CD4-positive, alpha-beta T cell (primary cell): ENCODE measurements at regions not wholly inside any gene's neighbourhood (a gene's known extent, or its start where the extent isn't known, plus 50 kb on each side); places are given as distances from the start of the nearest gene placed in this dataset.

Source experiments
- ATAC-seq: fragments of 200-7000 bp; cut with Tn5 transposase; one replicate; pipeline ENCODE4 v1.10.0; 2022; ENCODE audit warnings: mild to moderate bottlenecking; ENCODE audit not compliant: poor library complexity
- CTCF ChIA-PET: fragments of 350-600 bp; sonication (Branson Sonifier 250); formaldehyde crosslinking; loops from one replicate; lab custom pipeline; 2021; ENCODE audit warnings: antibody characterized with exemption, inconsistent platforms; lab: Charles Lee
- POLR2A ChIA-PET: fragments of 350-600 bp; sonication (Branson Sonifier 250); formaldehyde crosslinking; loops from one replicate; lab custom pipeline; 2021; ENCODE audit warnings: antibody characterized with exemption, inconsistent platforms; lab: Charles Lee
- DNase-seq, 14 experiments: peaks; one replicate each; pipeline ENCODE4 v3.0.0-alpha.2; 2013 to 2020; ENCODE audit warnings: mixed read lengths in 2 of 14
- H3K27ac ChIP-seq, 2 donors: one replicate each; pipeline versions ENCODE4 v1.5.1 to v1.7.0; 2013; ENCODE audit warnings: low read length in 2 of 2, low read depth in 1 of 2, mild to moderate bottlenecking in 1 of 2
- H3K27me3 ChIP-seq, 2 experiments: 1 replicate in 1 of 2; 2 replicates in 1 of 2; pipeline versions ENCODE4 v1.6.1 to v1.7.0; 2013; ENCODE audit warnings: low read length in 2 of 2, control low read depth in 1 of 2, mild to moderate bottlenecking in 1 of 2, moderate library complexity in 1 of 2; ENCODE audit not compliant: insufficient read depth in 2 of 2, control insufficient read depth in 1 of 2
- H3K36me3 ChIP-seq: one replicate; pipeline ENCODE4 v1.6.1; 2013; ENCODE audit warnings: low read length, control low read depth; ENCODE audit not compliant: insufficient read depth
- H3K4me1 ChIP-seq: one replicate; pipeline ENCODE4 v1.6.1; 2013; ENCODE audit warnings: low read length, control low read depth; ENCODE audit not compliant: insufficient read depth
- H3K4me3 ChIP-seq: one replicate; pipeline ENCODE4 v1.5.1; 2013; ENCODE audit warnings: mild to moderate bottlenecking, low read length, moderate library complexity
- H3K9me3 ChIP-seq, 2 experiments: 1 replicate in 1 of 2; 2 replicates in 1 of 2; pipeline versions ENCODE4 v1.6.1 to v1.7.0; 2013; ENCODE audit warnings: low read length in 2 of 2, mild to moderate bottlenecking in 2 of 2, control low read depth in 1 of 2, moderate library complexity in 1 of 2; ENCODE audit not compliant: control insufficient read depth in 1 of 2, insufficient read depth in 1 of 2
- H3K27ac Mint-ChIP-seq: one replicate; pipeline ENCODE4 v1.8.0; 2020; ENCODE audit warnings: mixed read lengths
- H3K27me3 Mint-ChIP-seq: one replicate; pipeline ENCODE4 v1.8.0; 2021; ENCODE audit warnings: mixed read lengths
- H3K36me3 Mint-ChIP-seq: one replicate; pipeline ENCODE4 v1.8.0; 2021; ENCODE audit warnings: low read depth, mixed read lengths
- H3K4me1 Mint-ChIP-seq: one replicate; pipeline ENCODE4 v1.8.0; 2021; ENCODE audit warnings: low read depth, mixed read lengths
- H3K4me3 Mint-ChIP-seq: one replicate; pipeline ENCODE4 v1.8.0; 2020; ENCODE audit warnings: mild to moderate bottlenecking, mixed read lengths
- H3K9me3 Mint-ChIP-seq: one replicate; pipeline ENCODE4 v1.8.0; 2020; ENCODE audit warnings: mixed read lengths
- CTCF ChIP-seq: fragments of 200-600 bp; IDR thresholded peaks from one replicate; pipeline ENCODE4 v1.8.0; 2022; ENCODE audit warnings: antibody characterized with exemption, mild to moderate bottlenecking
- intact Hi-C, 2 experiments: fragments of 100-400 bp; cut with DNase I in 1 of 2; cut with micrococcal nuclease in 1 of 2; formaldehyde crosslinking; loops; one replicate each; pipeline versions ENCODE4 v1.15.1 to v1.9.0; 2023 to 2025; cut with DNase I, micrococcal nuclease

- Mint-ChIP-seq H3K9me3 (no peaks in the 10 kb centered on the region), H3K27ac (no peak overlapping the region), H3K27me3 (peaks cover 11% of the 10 kb centered on the region), H3K4me1 (no peaks in the 10 kb centered on the region), H3K36me3 (no peaks in the 10 kb centered on the region), H3K4me3 (no peak overlapping the region)
- H3K27me3 ChIP-seq, result peaks cover 0 to 2% of the 10 kb centered on the region in 2 experiments
- CTCF ChIA-PET, result no interaction called here
- no peaks in the 10 kb centered on the region for H3K4me1 ChIP-seq
- peaks cover 0 to under 1% of the 10 kb centered on the region in 2 experiments for H3K9me3 ChIP-seq
- POLR2A ChIA-PET, result no interaction called here
- H3K27ac ChIP-seq, result no peak overlapping the region
- DNase-seq (no peak), ATAC-seq (no peak)
- intact Hi-C loops, result no loop called here
- no peaks in the 10 kb centered on the region for H3K36me3 ChIP-seq
- TF ChIP-seq CTCF, result no peak
- no peak overlapping the region for H3K4me3 ChIP-seq
These were observed 52.7 kb upstream of the CXADR start for GRCh38 chr21:17460094-17460493.

GRCh38 chr21:17461014-17461413 is 51.8 kb upstream of the CXADR start:
- TF ChIP-seq CTCF, result no peak
- Histone ChIP-seq H3K36me3 (no peaks in the 10 kb centered on the region), H3K4me1 (no peaks in the 10 kb centered on the region), H3K4me3 (no peak overlapping the region), H3K27ac (no peak overlapping the region), H3K27me3 (peaks cover 0 to 2% of the 10 kb centered on the region in 2 experiments), H3K9me3 (no peaks in the 10 kb centered on the region)
- Mint-ChIP-seq H3K9me3 (no peaks in the 10 kb centered on the region), H3K27ac (no peak overlapping the region), H3K27me3 (peaks cover 11% of the 10 kb centered on the region), H3K4me3 (no peak overlapping the region), H3K36me3 (no peaks in the 10 kb centered on the region), H3K4me1 (no peaks in the 10 kb centered on the region)
- POLR2A ChIA-PET, result no interaction called here
- intact Hi-C loops, result no loop called here
- DNase-seq (no peak), ATAC-seq (no peak)
- CTCF ChIA-PET, result no interaction called here

- ATAC-seq (no peak), DNase-seq (no peak)
- Histone ChIP-seq H3K36me3 (no peaks in the 10 kb centered on the region), H3K27me3 (peaks cover 0 to 2% of the 10 kb centered on the region in 2 experiments), H3K27ac (no peak overlapping the region), H3K9me3 (no peaks in the 10 kb centered on the region), H3K4me3 (no peak overlapping the region), H3K4me1 (no peaks in the 10 kb centered on the region)
- TF ChIP-seq CTCF, result no peak
- H3K27ac Mint-ChIP-seq, result no peak overlapping the region
- H3K4me1 Mint-ChIP-seq, result no peaks in the 10 kb centered on the region
- CTCF ChIA-PET, result no interaction called here
- intact Hi-C loops, result no loop called here
- H3K9me3 Mint-ChIP-seq, result no peaks in the 10 kb centered on the region
- H3K27me3 Mint-ChIP-seq, result peaks cover 7% of the 10 kb centered on the region
- H3K36me3 Mint-ChIP-seq, result no peaks in the 10 kb centered on the region
- POLR2A ChIA-PET, result no interaction called here
- no peak overlapping the region for H3K4me3 Mint-ChIP-seq
These were observed 51.3 kb upstream of the CXADR start for GRCh38 chr21:17461582-17461981.
